ENCODE measurements at regions not wholly inside any gene's neighbourhood (a gene's known extent, or its start where the extent isn't known, plus 50 kb on each side); places are given as distances from the start of the nearest gene placed in this dataset.

GRCh38 chr1:112245114-112245513 lies 150.9 kb upstream of the CTTNBP2NL start:
- no peak overlapping the region for H3K4me3 ChIP-seq
- H3K9me2 ChIP-seq (ENCODE audit: insufficient read depth): no peaks in the 10 kb centered on the region
- H4K20me1 ChIP-seq (ENCODE audit: insufficient read depth): no peaks in the 10 kb centered on the region
- peaks cover 4% of the 10 kb centered on the region; the same call in 1 of the 2 replicates for H3K27me3 ChIP-seq (ENCODE audit: insufficient read depth, low read depth)
- intact Hi-C loops (cut with micrococcal nuclease; ENCODE audit: unreplicated experiment): no loop called here
- H3K4me2 ChIP-seq: no peak overlapping the region
- TF ChIP-seq CTCF (conservative IDR thresholded peaks at IDR 0.05) (no peak), EZH2 (IDR thresholded peaks at IDR 0.05; ENCODE audit: low read depth) (no peak)
- no peaks in the 10 kb centered on the region for H3K36me3 ChIP-seq (ENCODE audit: low read depth)
- H3F3A ChIP-seq (ENCODE audit: insufficient read depth, low read depth): no peaks in the 10 kb centered on the region
- H3K4me1 ChIP-seq (replicated peaks; ENCODE audit: insufficient read depth): no peaks in the 10 kb centered on the region
- DNase-seq: no peak
- H3K79me2 ChIP-seq (ENCODE audit: low read depth): no peaks in the 10 kb centered on the region
- no peaks in the 10 kb centered on the region for H3K9me3 ChIP-seq (ENCODE audit: insufficient read depth, low read depth)
- no TSS peak for BruUV-seq (replicated peaks)
- ChIA-PET POLR2A (ENCODE audit: unreplicated experiment) (no interaction called here), CTCF (no interaction called here)
- H2AFZ ChIP-seq: no peak overlapping the region
- no peak overlapping the region for H3K27ac ChIP-seq

DNA sequence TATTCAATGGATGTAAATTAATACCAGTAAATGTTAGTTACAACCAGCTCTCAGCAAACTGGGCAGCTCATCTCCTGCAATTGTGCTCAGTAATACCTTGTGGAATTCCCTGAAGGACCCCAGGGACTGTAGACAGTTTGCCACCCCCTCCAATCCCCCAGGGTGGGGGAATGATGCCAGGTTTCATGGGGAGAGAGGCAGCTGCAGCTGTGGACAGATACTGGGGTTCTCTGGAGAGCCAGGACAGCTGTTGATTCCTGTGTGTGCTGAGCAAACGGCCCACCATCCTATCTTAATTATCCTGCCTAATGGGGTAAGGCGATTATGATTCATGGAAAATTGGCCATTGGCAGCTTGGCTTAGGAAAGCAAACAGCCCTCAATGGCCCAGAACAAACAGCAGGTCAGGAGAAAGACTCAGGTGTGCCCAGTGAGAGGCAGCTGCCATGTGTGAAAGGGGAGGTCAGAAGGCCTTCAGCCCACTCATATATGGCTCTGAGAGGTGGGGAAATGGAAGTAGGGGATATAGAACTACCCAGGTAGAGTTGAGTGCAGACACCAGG lies 148.9 kb upstream of the CTTNBP2NL start:
- no peak overlapping the region for H3K4me2 ChIP-seq
- peaks cover 4% of the 10 kb centered on the region; the same call in 1 of the 2 replicates for H3K27me3 ChIP-seq (ENCODE audit: insufficient read depth, low read depth)

DNA sequence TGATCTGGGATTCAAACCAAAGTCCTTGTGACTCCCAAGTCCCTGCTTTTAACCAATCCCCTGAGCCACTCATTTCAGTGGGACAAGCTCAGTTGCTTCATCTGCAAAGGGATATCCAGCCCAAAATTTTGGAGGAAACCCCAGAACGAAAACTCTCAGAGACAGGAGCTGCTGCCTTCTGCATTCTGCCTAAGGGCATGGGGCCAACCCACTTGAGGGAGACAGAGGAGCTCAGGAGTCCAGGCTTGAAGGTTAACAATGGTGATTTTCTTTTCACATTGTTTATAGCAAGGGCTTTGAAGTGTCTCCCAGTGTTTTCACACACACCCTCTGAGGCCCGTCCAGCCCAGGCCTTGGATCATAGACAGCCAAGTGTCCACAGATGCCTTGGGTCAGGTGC lies 148.1 kb upstream of the CTTNBP2NL start:
- CTCF ChIA-PET: no interaction called here

More for the DNA sequence above, 148.9 kb upstream of the CTTNBP2NL start:
- peaks cover 4% of the 10 kb centered on the region; the same call in 1 of the 2 replicates for H3F3A ChIP-seq (ENCODE audit: insufficient read depth, low read depth)
- no peak overlapping the region for H3K4me3 ChIP-seq
- H3K36me3 ChIP-seq (ENCODE audit: low read depth): no peaks in the 10 kb centered on the region
- no peak for DNase-seq
- TF ChIP-seq EZH2 (IDR thresholded peaks at IDR 0.05; ENCODE audit: low read depth): no peak
- no peak for TF ChIP-seq CTCF (conservative IDR thresholded peaks at IDR 0.05)
- ChIA-PET POLR2A (ENCODE audit: unreplicated experiment) (no interaction called here), CTCF (no interaction called here)
- no peak overlapping the region for H3K27ac ChIP-seq
- H2AFZ ChIP-seq: no peak overlapping the region
- H3K79me2 ChIP-seq (ENCODE audit: low read depth): no peaks in the 10 kb centered on the region
- H4K20me1 ChIP-seq (ENCODE audit: insufficient read depth): no peaks in the 10 kb centered on the region
- BruUV-seq (replicated peaks): no TSS peak
- peaks cover 13% of the 10 kb centered on the region; the same call in 1 of the 2 replicates for H3K4me1 ChIP-seq (replicated peaks; ENCODE audit: insufficient read depth)
- no peaks in the 10 kb centered on the region for H3K9me2 ChIP-seq (ENCODE audit: insufficient read depth)
- no peaks in the 10 kb centered on the region for H3K9me3 ChIP-seq (ENCODE audit: insufficient read depth, low read depth)
- intact Hi-C loops (cut with micrococcal nuclease; ENCODE audit: unreplicated experiment): no loop called here

More for the DNA sequence above, 148.1 kb upstream of the CTTNBP2NL start:
- Histone ChIP-seq H3K36me3 (ENCODE audit: low read depth) (no peaks in the 10 kb centered on the region), H3K27ac (no peak overlapping the region), H3K4me2 (no peak overlapping the region), H2AFZ (no peak overlapping the region), H3F3A (ENCODE audit: insufficient read depth, low read depth) (peaks cover 7% of the 10 kb centered on the region; the same call in 1 of the 2 replicates), H3K4me3 (no peak overlapping the region), H4K20me1 (ENCODE audit: insufficient read depth) (no peaks in the 10 kb centered on the region), H3K27me3 (ENCODE audit: insufficient read depth, low read depth) (peaks cover 4% of the 10 kb centered on the region; the same call in 1 of the 2 replicates), H3K9me3 (ENCODE audit: insufficient read depth, low read depth) (no peaks in the 10 kb centered on the region), H3K9me2 (ENCODE audit: insufficient read depth) (no peaks in the 10 kb centered on the region), H3K79me2 (ENCODE audit: low read depth) (no peaks in the 10 kb centered on the region), H3K4me1 (replicated peaks; ENCODE audit: insufficient read depth) (peaks cover 16% of the 10 kb centered on the region; the same call in 1 of the 2 replicates)
- no TSS peak for BruUV-seq (replicated peaks)
- DNase-seq: no peak
- intact Hi-C loops (cut with micrococcal nuclease; ENCODE audit: unreplicated experiment): no loop called here
- TF ChIP-seq CTCF (conservative IDR thresholded peaks at IDR 0.05) (no peak), EZH2 (IDR thresholded peaks at IDR 0.05; ENCODE audit: low read depth) (no peak)
- POLR2A ChIA-PET (ENCODE audit: unreplicated experiment): no interaction called here
